ENCODE measurements at regions not wholly inside any gene's neighbourhood (a gene's known extent, or its start where the extent isn't known, plus 50 kb on each side); places are given as distances from the start of the nearest gene placed in this dataset.

- no peak overlapping the region for H3K27ac ChIP-seq (ENCODE audit: low read depth, low read length)
- H3K36me3 ChIP-seq (ENCODE audit: low read length), result no peaks in the 10 kb centered on the region
- no peak overlapping the region for H2AFZ ChIP-seq (ENCODE audit: low read depth, low read length, severe bottlenecking)
- H3K4me3 ChIP-seq (ENCODE audit: insufficient read depth, low read length, poor library complexity, severe bottlenecking), result no peak overlapping the region
- no peaks in the 10 kb centered on the region for H3K9me2 ChIP-seq (replicated peaks; ENCODE audit: insufficient read depth, low read length)
- no peak overlapping the region for H3K4me2 ChIP-seq (ENCODE audit: low read depth, low read length, poor library complexity, severe bottlenecking)
- H4K20me1 ChIP-seq (ENCODE audit: low read depth, low read length), result no peaks in the 10 kb centered on the region
- no peaks in the 10 kb centered on the region for H3F3A ChIP-seq (ENCODE audit: insufficient read depth)
- no peak overlapping the region for H3K9ac ChIP-seq (ENCODE audit: low read length)
- no peaks in the 10 kb centered on the region for H3K79me2 ChIP-seq (ENCODE audit: insufficient read depth, low read length)
- H3K27me3 ChIP-seq (ENCODE audit: low read length), result 0 out of 2 replicates have a peak, but pooled peaks cover 4% of the 10 kb centered on the region
- no peak for TF ChIP-seq EZH2phosphoT487 (conservative IDR thresholded peaks at IDR 0.05; ENCODE audit: low read length)
- no peak for TF ChIP-seq CTCF (IDR thresholded peaks at IDR 0.05; ENCODE audit: insufficient read depth, low read length, poor library complexity, severe bottlenecking)
- no peaks in the 10 kb centered on the region for H3K9me3 ChIP-seq (ENCODE audit: insufficient read depth, low read length)
Measured at GRCh38 chr6:14765106-14765505, 480.8 kb upstream of the JARID2 start.

GRCh38 chr6:14765721-14766390, 480.0 kb upstream of the JARID2 start:
- H3K36me3 ChIP-seq (ENCODE audit: low read length), result no peaks in the 10 kb centered on the region
- no peak overlapping the region for H2AFZ ChIP-seq (ENCODE audit: low read depth, low read length, severe bottlenecking)
- TF ChIP-seq EZH2phosphoT487 (conservative IDR thresholded peaks at IDR 0.05; ENCODE audit: low read length) (no peak), CTCF (IDR thresholded peaks at IDR 0.05; ENCODE audit: insufficient read depth, low read length, poor library complexity, severe bottlenecking) (no peak)
- no peaks in the 10 kb centered on the region for H4K20me1 ChIP-seq (ENCODE audit: low read depth, low read length)
- no peak overlapping the region for H3K9ac ChIP-seq (ENCODE audit: low read length)
- no peak overlapping the region for H3K4me2 ChIP-seq (ENCODE audit: low read depth, low read length, poor library complexity, severe bottlenecking)
- no peak overlapping the region for H3K27ac ChIP-seq (ENCODE audit: low read depth, low read length)
- H3F3A ChIP-seq (ENCODE audit: insufficient read depth), result no peaks in the 10 kb centered on the region
- H3K9me2 ChIP-seq (replicated peaks; ENCODE audit: insufficient read depth, low read length), result no peaks in the 10 kb centered on the region
- H3K4me3 ChIP-seq (ENCODE audit: insufficient read depth, low read length, poor library complexity, severe bottlenecking), result no peak overlapping the region
- H3K9me3 ChIP-seq (ENCODE audit: insufficient read depth, low read length), result no peaks in the 10 kb centered on the region
- H3K79me2 ChIP-seq (ENCODE audit: insufficient read depth, low read length), result no peaks in the 10 kb centered on the region
- H3K27me3 ChIP-seq (ENCODE audit: low read length), result 0 out of 2 replicates have a peak, but pooled peaks cover 4% of the 10 kb centered on the region

DNA sequence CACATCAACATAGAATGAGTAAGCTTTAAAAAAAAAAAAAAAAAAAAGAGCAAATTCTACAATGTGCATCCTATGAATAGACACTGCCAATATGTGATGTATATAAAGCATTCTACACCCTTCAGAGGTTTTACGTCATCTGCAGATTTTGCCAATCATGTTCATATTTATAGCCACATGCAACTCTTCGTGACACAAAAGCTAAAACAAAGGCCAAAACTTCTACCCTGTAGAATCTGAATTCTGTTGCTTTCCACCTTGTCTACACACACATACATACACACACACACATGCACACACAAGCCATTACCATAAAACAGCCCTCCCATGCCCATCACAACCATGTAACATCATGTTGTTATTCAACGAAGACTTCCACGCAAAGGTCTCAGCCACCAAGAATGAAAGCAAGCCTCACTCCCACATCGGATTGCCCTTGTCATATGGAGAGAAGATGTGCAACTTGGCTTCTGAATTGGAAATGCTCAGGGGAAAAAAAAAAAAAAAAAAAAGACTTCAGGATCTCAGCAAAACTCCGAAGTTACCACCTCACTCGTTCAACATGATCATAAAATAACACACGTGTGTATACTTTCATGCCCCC, 479.4 kb upstream of the JARID2 start:
- H3K4me3 ChIP-seq (ENCODE audit: insufficient read depth, low read length, poor library complexity, severe bottlenecking), result no peak overlapping the region
- H3K27me3 ChIP-seq (ENCODE audit: low read length), result 0 out of 2 replicates have a peak, but pooled peaks cover 4% of the 10 kb centered on the region
- H3F3A ChIP-seq (ENCODE audit: insufficient read depth), result no peaks in the 10 kb centered on the region
- H3K9me3 ChIP-seq (ENCODE audit: insufficient read depth, low read length), result no peaks in the 10 kb centered on the region
- no peak overlapping the region for H3K9ac ChIP-seq (ENCODE audit: low read length)
- H3K27ac ChIP-seq (ENCODE audit: low read depth, low read length), result no peak overlapping the region
- no peaks in the 10 kb centered on the region for H3K79me2 ChIP-seq (ENCODE audit: insufficient read depth, low read length)
- no peak overlapping the region for H2AFZ ChIP-seq (ENCODE audit: low read depth, low read length, severe bottlenecking)
- no peaks in the 10 kb centered on the region for H3K9me2 ChIP-seq (replicated peaks; ENCODE audit: insufficient read depth, low read length)
- no peaks in the 10 kb centered on the region for H3K36me3 ChIP-seq (ENCODE audit: low read length)
- TF ChIP-seq EZH2phosphoT487 (conservative IDR thresholded peaks at IDR 0.05; ENCODE audit: low read length), result no peak
- TF ChIP-seq CTCF (IDR thresholded peaks at IDR 0.05; ENCODE audit: insufficient read depth, low read length, poor library complexity, severe bottlenecking), result no peak
- no peaks in the 10 kb centered on the region for H4K20me1 ChIP-seq (ENCODE audit: low read depth, low read length)
- no peak overlapping the region for H3K4me2 ChIP-seq (ENCODE audit: low read depth, low read length, poor library complexity, severe bottlenecking)
